Suprapubic skin (tissue), 4 donors: ENCODE measurements at regions not wholly inside any gene's neighbourhood (a gene's known extent, or its start where the extent isn't known, plus 50 kb on each side); places are given as distances from the start of the nearest gene placed in this dataset.

Experiments used
- DNase-seq, 2 donors: peaks; one replicate each; pipeline ENCODE4 v3.0.0-alpha.2; 2019; ENCODE audit warnings: low spot score in 2 of 2
- H3K27ac ChIP-seq: fragments of 200-600 bp; sonication (generic); one replicate; pipeline ENCODE4 v1.5.1; 2019
- H3K27me3 ChIP-seq: fragments of 200-600 bp; sonication (generic); one replicate; pipeline ENCODE4 v1.5.1; 2019
- H3K36me3 ChIP-seq: fragments of 200-600 bp; sonication (generic); one replicate; pipeline ENCODE4 v1.5.1; 2019
- H3K4me1 ChIP-seq: fragments of 200-600 bp; sonication (generic); one replicate; pipeline ENCODE4 v1.5.1; 2019
- H3K4me3 ChIP-seq: fragments of 200-600 bp; sonication (generic); one replicate; pipeline ENCODE4 v1.5.1; 2019; ENCODE audit warnings: mild to moderate bottlenecking
- H3K9me3 ChIP-seq: fragments of 200-600 bp; sonication (generic); one replicate; pipeline ENCODE4 v1.5.1; 2019
- EP300 ChIP-seq: sonication (generic); formaldehyde crosslinking; IDR thresholded peaks from one replicate; pipeline ENCODE4 v1.6.1; 2017; ENCODE audit warnings: antibody characterized with exemption
- POLR2A ChIP-seq, 2 donors: fragments of 450-650 bp; IDR thresholded peaks; one replicate each; pipeline ENCODE4 v1.6.1; 2017; ENCODE audit warnings: antibody characterized with exemption in 2 of 2, mild to moderate bottlenecking in 2 of 2, moderate library complexity in 2 of 2
- POLR2AphosphoS5 ChIP-seq, 3 donors: sonication (generic); formaldehyde crosslinking; IDR thresholded peaks; one replicate each; pipeline ENCODE4 v1.6.1; 2017; ENCODE audit warnings: antibody characterized with exemption in 3 of 3
- WGBS: methylation state at CpG from one replicate; pipeline ENCODE4 v1.1.5; 2018; 5-methylcytosine and 5-hydroxymethylcytosine counted together
- TF ChIP-seq, protein P1 (sequence below), 2 donors: fragments of 200-600 bp in 1 of 2; fragments of 450-650 bp in 1 of 2; sonication (generic) in 1 of 2; IDR thresholded peaks; one replicate each; pipeline ENCODE4 v1.5.1; 2016 to 2019; ENCODE audit warnings: antibody characterized with exemption in 2 of 2, mild to moderate bottlenecking in 1 of 2, moderate library complexity in 1 of 2

DNA sequence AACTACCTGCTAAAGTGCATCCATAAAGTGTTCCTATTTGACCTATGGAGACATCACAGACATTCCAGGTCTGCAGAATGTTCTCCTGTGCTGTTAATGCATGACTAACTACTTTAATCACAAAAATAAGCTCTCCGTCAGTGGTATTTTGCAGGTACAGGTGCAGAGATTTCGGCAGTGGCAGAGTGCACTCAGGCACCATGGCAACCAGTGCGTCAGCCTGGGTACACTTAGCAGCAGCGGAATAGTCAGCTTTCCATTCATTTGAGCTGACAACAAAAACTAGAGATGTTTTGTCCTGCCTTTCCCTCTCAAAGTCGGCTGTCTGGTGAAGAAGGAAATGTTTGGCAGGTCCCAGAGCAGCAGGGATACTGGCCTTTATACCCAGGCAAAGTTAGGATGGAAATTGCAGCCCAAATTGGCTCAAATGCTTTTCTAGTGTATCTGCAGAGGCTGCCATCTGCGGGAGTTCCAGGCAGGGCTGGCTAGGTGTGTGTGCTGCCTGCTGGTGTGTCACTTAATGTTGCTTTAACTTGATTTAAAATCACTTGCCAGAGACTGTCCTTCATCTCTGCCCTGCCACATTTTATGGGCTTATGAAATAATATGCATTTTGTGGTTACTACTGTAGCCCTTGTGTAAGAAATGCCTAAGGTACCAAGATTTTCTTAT is 195.8 kb downstream of the RAP2A start:
- WGBS, result 87% methylated on average over 4 of the region's 6 CpGs
- no peaks in the 10 kb centered on the region for H3K4me1 ChIP-seq
- H3K27me3 ChIP-seq, result no peaks in the 10 kb centered on the region
- peaks cover 3% of the 10 kb centered on the region for H3K9me3 ChIP-seq
- no peak overlapping the region for H3K4me3 ChIP-seq
- H3K36me3 ChIP-seq, result no peaks in the 10 kb centered on the region
- no peak overlapping the region for H3K27ac ChIP-seq
- TF ChIP-seq POLR2AphosphoS5 (IDR thresholded peaks at IDR 0.05) (no peak), EP300 (no peak), POLR2A (IDR thresholded peaks at IDR 0.05) (no peak)
- TF ChIP-seq, protein P1, sequence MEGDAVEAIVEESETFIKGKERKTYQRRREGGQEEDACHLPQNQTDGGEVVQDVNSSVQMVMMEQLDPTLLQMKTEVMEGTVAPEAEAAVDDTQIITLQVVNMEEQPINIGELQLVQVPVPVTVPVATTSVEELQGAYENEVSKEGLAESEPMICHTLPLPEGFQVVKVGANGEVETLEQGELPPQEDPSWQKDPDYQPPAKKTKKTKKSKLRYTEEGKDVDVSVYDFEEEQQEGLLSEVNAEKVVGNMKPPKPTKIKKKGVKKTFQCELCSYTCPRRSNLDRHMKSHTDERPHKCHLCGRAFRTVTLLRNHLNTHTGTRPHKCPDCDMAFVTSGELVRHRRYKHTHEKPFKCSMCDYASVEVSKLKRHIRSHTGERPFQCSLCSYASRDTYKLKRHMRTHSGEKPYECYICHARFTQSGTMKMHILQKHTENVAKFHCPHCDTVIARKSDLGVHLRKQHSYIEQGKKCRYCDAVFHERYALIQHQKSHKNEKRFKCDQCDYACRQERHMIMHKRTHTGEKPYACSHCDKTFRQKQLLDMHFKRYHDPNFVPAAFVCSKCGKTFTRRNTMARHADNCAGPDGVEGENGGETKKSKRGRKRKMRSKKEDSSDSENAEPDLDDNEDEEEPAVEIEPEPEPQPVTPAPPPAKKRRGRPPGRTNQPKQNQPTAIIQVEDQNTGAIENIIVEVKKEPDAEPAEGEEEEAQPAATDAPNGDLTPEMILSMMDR (IDR thresholded peaks at IDR 0.05), result no peak
- no peak for DNase-seq

DNA sequence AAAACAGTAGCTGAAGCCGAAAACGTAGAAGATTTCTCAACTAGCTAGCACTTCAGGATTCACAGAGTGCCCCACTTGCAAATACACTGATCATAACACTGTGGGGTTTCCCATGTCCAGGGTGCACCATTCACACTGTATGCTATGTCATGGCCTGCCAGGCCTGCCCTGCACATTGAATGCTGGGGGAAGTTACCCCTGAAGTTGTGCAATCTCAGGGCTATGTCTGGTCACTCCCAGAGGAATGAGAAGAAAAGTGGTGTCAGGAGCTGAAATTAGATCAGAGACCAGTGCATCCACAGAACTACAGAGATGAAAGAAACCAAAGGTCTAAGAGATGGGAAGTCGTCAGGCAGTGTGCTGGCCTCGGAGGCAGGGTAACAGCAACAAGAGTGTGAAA is 196.8 kb downstream of the RAP2A start:
- peaks cover 3% of the 10 kb centered on the region for H3K9me3 ChIP-seq
- DNase-seq, result no peak
- 86% methylated on average over 4 of the region's 4 CpGs for WGBS
- H3K36me3 ChIP-seq, result no peaks in the 10 kb centered on the region
- H3K27ac ChIP-seq, result no peak overlapping the region
- H3K27me3 ChIP-seq, result no peaks in the 10 kb centered on the region
- TF ChIP-seq POLR2AphosphoS5 (IDR thresholded peaks at IDR 0.05) (no peak), EP300 (no peak), POLR2A (IDR thresholded peaks at IDR 0.05) (no peak)
- TF ChIP-seq, protein P1 (IDR thresholded peaks at IDR 0.05), result no peak
- H3K4me1 ChIP-seq, result no peaks in the 10 kb centered on the region
- H3K4me3 ChIP-seq, result no peak overlapping the region

DNA sequence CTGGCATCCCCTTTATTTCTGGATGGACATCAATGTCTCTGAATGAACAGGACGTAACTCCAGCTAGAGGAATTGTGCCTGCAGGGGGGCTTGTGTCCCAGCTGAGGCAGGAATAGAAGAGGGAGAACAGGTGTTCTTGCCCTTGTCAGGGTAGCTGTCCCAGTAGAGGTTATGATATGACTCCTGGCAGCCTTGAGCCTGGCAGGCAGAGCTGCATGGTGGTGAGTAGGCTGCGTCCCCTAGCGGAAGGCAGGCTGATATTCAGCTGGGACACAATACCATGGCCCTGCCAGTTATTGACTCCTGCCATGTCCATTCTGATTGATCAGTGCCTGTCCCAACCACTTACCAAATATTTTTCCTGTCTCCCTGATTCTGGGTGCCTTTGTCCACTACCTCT is 197.2 kb downstream of the RAP2A start:
- Histone ChIP-seq H3K9me3 (peaks cover 3% of the 10 kb centered on the region), H3K27me3 (no peaks in the 10 kb centered on the region), H3K4me3 (no peak overlapping the region), H3K27ac (no peak overlapping the region), H3K36me3 (no peaks in the 10 kb centered on the region), H3K4me1 (no peaks in the 10 kb centered on the region)
- 43% methylated on average over 3 of the region's 3 CpGs for WGBS
- no peak for TF ChIP-seq EP300
- TF ChIP-seq POLR2A (IDR thresholded peaks at IDR 0.05), result no peak
- TF ChIP-seq, protein P1 (IDR thresholded peaks at IDR 0.05), result no peak
- TF ChIP-seq POLR2AphosphoS5 (IDR thresholded peaks at IDR 0.05), result no peak
- DNase-seq, result no peak

DNA sequence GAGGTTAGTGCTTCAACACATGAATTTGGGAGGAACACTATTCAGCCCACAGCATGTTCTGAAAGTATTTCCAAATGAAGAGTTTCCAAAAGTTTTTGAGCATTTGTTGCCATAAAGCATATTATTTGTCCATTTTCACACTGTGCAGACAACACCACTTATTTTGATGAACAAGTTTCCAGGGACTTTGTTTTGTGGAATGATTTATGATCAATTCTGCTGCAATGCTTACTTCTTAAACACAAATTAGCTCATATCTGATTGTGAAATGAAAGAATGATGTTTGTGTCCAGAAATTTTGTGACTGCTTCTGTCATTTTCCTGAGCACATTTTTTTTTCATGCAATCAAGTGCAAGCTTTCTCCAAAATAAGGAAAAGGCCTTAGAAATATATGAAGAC is 205.3 kb downstream of the RAP2A start:
- Histone ChIP-seq H3K27ac (no peak overlapping the region), H3K4me3 (no peak overlapping the region), H3K36me3 (no peaks in the 10 kb centered on the region), H3K9me3 (no peaks in the 10 kb centered on the region), H3K27me3 (no peaks in the 10 kb centered on the region), H3K4me1 (no peaks in the 10 kb centered on the region)
- no peak for DNase-seq
- TF ChIP-seq POLR2AphosphoS5 (IDR thresholded peaks at IDR 0.05), result no peak
- TF ChIP-seq, protein P1 (IDR thresholded peaks at IDR 0.05), result no peak
- no peak for TF ChIP-seq EP300
- TF ChIP-seq POLR2A (IDR thresholded peaks at IDR 0.05), result no peak

DNA sequence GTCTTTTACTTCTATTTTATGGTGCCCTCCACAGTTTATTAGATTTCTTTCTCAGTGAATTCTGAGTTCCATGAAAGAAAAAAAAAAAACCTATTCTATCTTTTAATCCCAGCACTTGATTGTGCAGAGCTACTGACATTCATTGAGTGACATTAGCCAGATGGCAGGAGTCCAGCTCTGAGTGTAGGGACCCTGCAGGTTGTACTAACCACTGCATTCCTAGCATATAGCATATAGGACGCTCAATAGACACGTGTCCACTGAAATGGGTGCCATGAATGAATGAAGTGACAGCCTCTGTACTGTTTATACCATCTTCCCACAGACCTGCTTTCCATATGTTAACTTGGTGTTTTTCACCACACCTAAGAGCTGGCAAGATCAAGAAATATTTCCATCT is 206.3 kb downstream of the RAP2A start:
- no peak overlapping the region for H3K27ac ChIP-seq
- H3K9me3 ChIP-seq, result no peaks in the 10 kb centered on the region
- no peaks in the 10 kb centered on the region for H3K4me1 ChIP-seq
- H3K4me3 ChIP-seq, result no peak overlapping the region
- no peaks in the 10 kb centered on the region for H3K36me3 ChIP-seq
- 84% methylated on average over 2 of the region's 2 CpGs for WGBS
- TF ChIP-seq, protein P1 (IDR thresholded peaks at IDR 0.05), result no peak
- TF ChIP-seq EP300 (no peak), POLR2AphosphoS5 (IDR thresholded peaks at IDR 0.05) (no peak)
- H3K27me3 ChIP-seq, result no peaks in the 10 kb centered on the region
- no peak for DNase-seq
